DND-41 (cell line): ENCODE measurements at regions not wholly inside any gene's neighbourhood (a gene's known extent, or its start where the extent isn't known, plus 50 kb on each side); places are given as distances from the start of the nearest gene placed in this dataset.

Experiments
- EZH2 ChIP-seq: IDR thresholded peaks from 3 replicates; pipeline ENCODE4 v1.6.1; 2012; ENCODE audit warnings: borderline replicate concordance, low read depth, mild to moderate bottlenecking, moderate library complexity, low read length, inconsistent platforms; ENCODE audit not compliant: severe bottlenecking
- TF ChIP-seq, protein P1 (sequence below): IDR thresholded peaks from 2 replicates; pipeline ENCODE4 v1.5.1; 2012; ENCODE audit warnings: borderline replicate concordance, low read length, moderate library complexity, mild to moderate bottlenecking; ENCODE audit not compliant: poor library complexity, severe bottlenecking; ENCODE audit errors: extremely low read depth

DNA sequence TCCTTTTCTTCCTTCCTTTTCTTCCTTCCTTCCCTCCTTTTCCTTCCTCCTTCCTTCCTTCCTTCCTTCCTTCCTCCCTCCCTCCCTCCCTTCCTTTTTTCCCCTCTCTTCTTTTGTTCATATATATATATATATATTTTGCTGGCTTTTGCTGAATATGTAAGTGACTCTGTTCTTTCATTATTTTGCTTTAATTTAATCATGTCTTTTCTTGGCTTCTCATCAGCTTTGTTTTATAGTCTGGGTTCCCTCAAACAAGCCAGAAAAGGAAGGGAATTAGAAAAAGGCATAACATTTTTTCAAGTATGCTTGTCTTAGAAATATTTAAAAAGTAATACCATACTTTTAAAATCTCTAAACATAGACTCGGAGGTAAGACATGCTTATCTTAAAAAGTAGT is 219.9 kb upstream of the ATXN7L3B start:
- TF ChIP-seq, protein P1, sequence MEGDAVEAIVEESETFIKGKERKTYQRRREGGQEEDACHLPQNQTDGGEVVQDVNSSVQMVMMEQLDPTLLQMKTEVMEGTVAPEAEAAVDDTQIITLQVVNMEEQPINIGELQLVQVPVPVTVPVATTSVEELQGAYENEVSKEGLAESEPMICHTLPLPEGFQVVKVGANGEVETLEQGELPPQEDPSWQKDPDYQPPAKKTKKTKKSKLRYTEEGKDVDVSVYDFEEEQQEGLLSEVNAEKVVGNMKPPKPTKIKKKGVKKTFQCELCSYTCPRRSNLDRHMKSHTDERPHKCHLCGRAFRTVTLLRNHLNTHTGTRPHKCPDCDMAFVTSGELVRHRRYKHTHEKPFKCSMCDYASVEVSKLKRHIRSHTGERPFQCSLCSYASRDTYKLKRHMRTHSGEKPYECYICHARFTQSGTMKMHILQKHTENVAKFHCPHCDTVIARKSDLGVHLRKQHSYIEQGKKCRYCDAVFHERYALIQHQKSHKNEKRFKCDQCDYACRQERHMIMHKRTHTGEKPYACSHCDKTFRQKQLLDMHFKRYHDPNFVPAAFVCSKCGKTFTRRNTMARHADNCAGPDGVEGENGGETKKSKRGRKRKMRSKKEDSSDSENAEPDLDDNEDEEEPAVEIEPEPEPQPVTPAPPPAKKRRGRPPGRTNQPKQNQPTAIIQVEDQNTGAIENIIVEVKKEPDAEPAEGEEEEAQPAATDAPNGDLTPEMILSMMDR = no peak
- TF ChIP-seq EZH2 = no peak
